Vagina (tissue), 2 donors: ENCODE measurements at regions not wholly inside any gene's neighbourhood (a gene's known extent, or its start where the extent isn't known, plus 50 kb on each side); places are given as distances from the start of the nearest gene placed in this dataset.

Source experiments
- DNase-seq, 2 donors: peaks; one replicate each; pipeline ENCODE4 v3.0.0-alpha.2; 2017; ENCODE audit errors: extremely low spot score in 2 of 2
- H3K27ac ChIP-seq: fragments of 200-600 bp; sonication (generic); one replicate; pipeline ENCODE4 v1.5.1; 2019
- H3K27me3 ChIP-seq: fragments of 200-600 bp; sonication (generic); one replicate; pipeline ENCODE4 v1.5.1; 2019
- H3K36me3 ChIP-seq, 2 donors: fragments of 200-600 bp; sonication (generic); one replicate each; pipeline ENCODE4 v1.5.1; 2017 to 2019
- H3K4me1 ChIP-seq: fragments of 200-600 bp; sonication (generic); one replicate; pipeline ENCODE4 v1.5.1; 2019
- H3K4me3 ChIP-seq, 2 donors: fragments of 200-600 bp; sonication (generic); 1 replicate in 1 of 2; 2 replicates in 1 of 2; pipeline ENCODE4 v1.5.1; 2016 to 2019
- H3K9me3 ChIP-seq: fragments of 200-600 bp; sonication (generic); one replicate; pipeline ENCODE4 v1.5.1; 2019
- CTCF ChIP-seq, 3 experiments: fragments of 450-650 bp in 2 of 3; fragments of 200-600 bp in 1 of 3; sonication (generic) in 1 of 3; IDR thresholded peaks; one replicate each; pipeline ENCODE4 v1.5.1; 2017 to 2019; ENCODE audit warnings: antibody characterized with exemption in 3 of 3, mild to moderate bottlenecking in 2 of 3, moderate library complexity in 2 of 3
- POLR2A ChIP-seq, 2 donors: fragments of 450-650 bp; IDR thresholded peaks; one replicate each; pipeline ENCODE4 v1.6.1; 2017; ENCODE audit warnings: antibody characterized with exemption in 2 of 2, mild to moderate bottlenecking in 2 of 2, moderate library complexity in 2 of 2
- POLR2AphosphoS5 ChIP-seq, 2 donors: sonication (generic); formaldehyde crosslinking; IDR thresholded peaks; one replicate each; pipeline ENCODE4 v1.9.0; 2017; ENCODE audit warnings: antibody characterized with exemption in 2 of 2, mild to moderate bottlenecking in 2 of 2, low read depth in 1 of 2; ENCODE audit not compliant: insufficient read depth in 1 of 2
- intact Hi-C: fragments of 100-400 bp; cut with DNase I; formaldehyde crosslinking; loops from one replicate; pipeline ENCODE4 v1.15.1; 2023

DNA sequence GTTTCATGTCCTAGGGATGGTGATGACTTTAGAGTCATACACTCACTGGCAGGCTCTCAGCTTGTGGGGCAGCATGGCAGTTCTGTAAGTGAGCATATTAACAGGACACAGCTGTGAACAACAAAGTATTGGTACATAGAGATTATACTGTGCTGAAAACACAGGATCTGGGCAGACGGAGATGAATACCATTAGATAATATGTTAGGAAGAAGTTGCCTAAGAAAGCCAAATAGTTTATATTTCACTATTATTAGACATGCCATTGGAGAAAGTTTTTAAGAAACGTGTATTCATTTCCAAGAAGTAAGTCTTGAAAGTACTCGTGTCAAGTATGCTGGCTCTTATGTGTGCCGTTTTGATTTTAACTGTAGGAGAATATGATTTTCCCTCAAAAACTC, 274.5 kb downstream of the INHBA start:
- H3K4me1 ChIP-seq, result no peaks in the 10 kb centered on the region
- no peaks in the 10 kb centered on the region for H3K9me3 ChIP-seq
- no peak overlapping the region for H3K27ac ChIP-seq
- intact Hi-C loops, result no loop called here
- no peak overlapping the region for H3K4me3 ChIP-seq
- H3K36me3 ChIP-seq, result no peaks in the 10 kb centered on the region
- no peak for DNase-seq
- TF ChIP-seq POLR2A (IDR thresholded peaks at IDR 0.05), result no peak
- TF ChIP-seq CTCF (IDR thresholded peaks at IDR 0.05), result no peak
- no peak for TF ChIP-seq POLR2AphosphoS5 (IDR thresholded peaks at IDR 0.05; ENCODE audit: insufficient read depth in 1 of 2, low read depth in 1 of 2)
- no peaks in the 10 kb centered on the region for H3K27me3 ChIP-seq

GRCh38 chr7:41425926-41426325, 277.0 kb downstream of the INHBA start:
- no peaks in the 10 kb centered on the region for H3K36me3 ChIP-seq
- intact Hi-C loops, result no loop called here
- no peak for TF ChIP-seq POLR2A (IDR thresholded peaks at IDR 0.05)
- no peak for TF ChIP-seq POLR2AphosphoS5 (IDR thresholded peaks at IDR 0.05; ENCODE audit: insufficient read depth in 1 of 2, low read depth in 1 of 2)
- TF ChIP-seq CTCF (IDR thresholded peaks at IDR 0.05), result no peak

GRCh38 chr7:41421056-41421455, 281.8 kb downstream of the INHBA start:
- intact Hi-C loops, result no loop called here
- Histone ChIP-seq H3K36me3 (no peaks in the 10 kb centered on the region), H3K27me3 (no peaks in the 10 kb centered on the region), H3K27ac (no peak overlapping the region), H3K9me3 (no peaks in the 10 kb centered on the region), H3K4me3 (no peak overlapping the region), H3K4me1 (no peaks in the 10 kb centered on the region)
- TF ChIP-seq POLR2AphosphoS5 (IDR thresholded peaks at IDR 0.05; ENCODE audit: insufficient read depth in 1 of 2, low read depth in 1 of 2) (no peak), POLR2A (IDR thresholded peaks at IDR 0.05) (no peak), CTCF (IDR thresholded peaks at IDR 0.05) (no peak)
- no peak for DNase-seq

More at GRCh38 chr7:41425926-41426325, 277.0 kb downstream of the INHBA start:
- Histone ChIP-seq H3K27me3 (no peaks in the 10 kb centered on the region), H3K27ac (no peak overlapping the region), H3K9me3 (no peaks in the 10 kb centered on the region), H3K4me3 (no peak overlapping the region), H3K4me1 (no peaks in the 10 kb centered on the region)
- no peak for DNase-seq

GRCh38 chr7:41420421-41420820, 282.5 kb downstream of the INHBA start:
- no peak overlapping the region for H3K4me3 ChIP-seq
- no peak for DNase-seq
- no peaks in the 10 kb centered on the region for H3K36me3 ChIP-seq
- no peaks in the 10 kb centered on the region for H3K27me3 ChIP-seq
- H3K27ac ChIP-seq, result no peak overlapping the region
- TF ChIP-seq POLR2A (IDR thresholded peaks at IDR 0.05) (no peak), CTCF (IDR thresholded peaks at IDR 0.05) (no peak), POLR2AphosphoS5 (IDR thresholded peaks at IDR 0.05; ENCODE audit: insufficient read depth in 1 of 2, low read depth in 1 of 2) (no peak)
- no peaks in the 10 kb centered on the region for H3K4me1 ChIP-seq
- H3K9me3 ChIP-seq, result no peaks in the 10 kb centered on the region
- intact Hi-C loops, result no loop called here

DNA sequence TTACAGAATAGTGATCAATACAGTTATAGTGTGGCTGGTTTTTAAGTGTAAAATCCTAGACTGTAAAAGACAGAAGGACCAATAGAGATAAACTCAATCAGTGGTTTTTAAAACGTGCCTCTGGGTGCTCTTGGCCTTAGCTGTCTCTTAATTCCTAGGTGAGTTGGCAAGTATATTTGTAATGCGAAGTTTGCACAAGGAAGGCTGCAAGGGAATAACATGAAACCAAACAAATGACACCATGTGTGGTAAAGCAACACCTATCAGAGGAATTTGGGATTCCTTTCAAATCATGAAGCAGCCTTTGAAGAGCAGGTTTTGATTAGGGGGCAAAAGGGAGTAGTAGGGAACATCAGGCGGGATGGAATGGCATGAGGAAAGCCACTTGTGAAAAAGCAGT, 284.6 kb downstream of the INHBA start:
- Histone ChIP-seq H3K9me3 (no peaks in the 10 kb centered on the region), H3K36me3 (no peaks in the 10 kb centered on the region), H3K4me3 (no peak overlapping the region), H3K27me3 (no peaks in the 10 kb centered on the region), H3K4me1 (no peaks in the 10 kb centered on the region), H3K27ac (no peak overlapping the region)
- intact Hi-C loops, result no loop called here
- DNase-seq, result no peak
- TF ChIP-seq POLR2AphosphoS5 (IDR thresholded peaks at IDR 0.05; ENCODE audit: insufficient read depth in 1 of 2, low read depth in 1 of 2) (no peak), CTCF (IDR thresholded peaks at IDR 0.05) (no peak), POLR2A (IDR thresholded peaks at IDR 0.05) (no peak)
